ENCODE measurements at regions not wholly inside any gene's neighbourhood (a gene's known extent, or its start where the extent isn't known, plus 50 kb on each side); places are given as distances from the start of the nearest gene placed in this dataset.

GRCh38 chr2:136182315-136182714, 64.4 kb upstream of the CXCR4 start:
- H3K4me3 ChIP-seq (ENCODE audit: low read depth, low read length), result no peak overlapping the region
- TF ChIP-seq, protein P1, sequence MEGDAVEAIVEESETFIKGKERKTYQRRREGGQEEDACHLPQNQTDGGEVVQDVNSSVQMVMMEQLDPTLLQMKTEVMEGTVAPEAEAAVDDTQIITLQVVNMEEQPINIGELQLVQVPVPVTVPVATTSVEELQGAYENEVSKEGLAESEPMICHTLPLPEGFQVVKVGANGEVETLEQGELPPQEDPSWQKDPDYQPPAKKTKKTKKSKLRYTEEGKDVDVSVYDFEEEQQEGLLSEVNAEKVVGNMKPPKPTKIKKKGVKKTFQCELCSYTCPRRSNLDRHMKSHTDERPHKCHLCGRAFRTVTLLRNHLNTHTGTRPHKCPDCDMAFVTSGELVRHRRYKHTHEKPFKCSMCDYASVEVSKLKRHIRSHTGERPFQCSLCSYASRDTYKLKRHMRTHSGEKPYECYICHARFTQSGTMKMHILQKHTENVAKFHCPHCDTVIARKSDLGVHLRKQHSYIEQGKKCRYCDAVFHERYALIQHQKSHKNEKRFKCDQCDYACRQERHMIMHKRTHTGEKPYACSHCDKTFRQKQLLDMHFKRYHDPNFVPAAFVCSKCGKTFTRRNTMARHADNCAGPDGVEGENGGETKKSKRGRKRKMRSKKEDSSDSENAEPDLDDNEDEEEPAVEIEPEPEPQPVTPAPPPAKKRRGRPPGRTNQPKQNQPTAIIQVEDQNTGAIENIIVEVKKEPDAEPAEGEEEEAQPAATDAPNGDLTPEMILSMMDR (IDR thresholded peaks at IDR 0.05; ENCODE audit: low read depth, low read length), result no peak
- no peak for DNase-seq (ENCODE audit: low read depth, low spot score)
- in situ Hi-C loops (cut with HindIII; ENCODE audit: low sequenced_read_pairs), result no loop called here

- in situ Hi-C loops (cut with HindIII; ENCODE audit: low sequenced_read_pairs), result no loop called here
- TF ChIP-seq, protein P1 (IDR thresholded peaks at IDR 0.05; ENCODE audit: low read depth, low read length), result no peak
- DNase-seq (ENCODE audit: low read depth, low spot score), result no peak
Measured at GRCh38 chr2:136179602-136179975, 61.6 kb upstream of the CXCR4 start.

DNA sequence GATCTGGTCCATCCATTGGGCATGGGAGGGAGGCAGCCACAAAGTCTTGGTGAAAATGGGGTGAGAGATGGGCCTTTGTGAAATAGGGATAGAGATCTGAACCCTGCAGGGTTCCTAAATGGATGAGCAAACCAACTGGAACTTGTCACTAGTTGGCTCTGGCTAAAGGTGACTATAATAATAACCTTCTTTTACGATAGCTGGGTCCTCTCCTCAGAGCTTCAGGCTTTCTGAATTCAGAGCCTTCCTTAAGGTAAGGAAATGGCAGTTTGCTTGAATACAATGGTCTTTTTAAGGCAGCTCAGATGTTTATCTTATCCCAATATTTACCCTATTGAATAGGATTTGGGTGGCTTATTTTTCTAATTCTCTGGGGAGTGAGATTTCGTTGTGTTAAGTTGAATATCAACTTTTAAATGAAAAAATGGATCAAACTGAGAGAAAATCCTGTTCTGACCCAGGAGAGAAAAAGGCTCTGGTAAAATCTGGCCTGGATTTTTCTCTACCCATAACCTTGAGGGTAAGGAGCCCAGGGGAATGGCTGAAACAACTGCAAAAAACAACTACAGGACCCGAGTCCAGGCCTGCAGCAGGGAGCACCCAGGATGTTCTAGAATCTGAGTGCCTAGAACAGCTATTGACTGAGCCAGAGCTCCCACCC, 61.1 kb upstream of the CXCR4 start:
- TF ChIP-seq, protein P1 (IDR thresholded peaks at IDR 0.05; ENCODE audit: low read depth, low read length), result no peak
- no peak overlapping the region for H3K4me3 ChIP-seq (ENCODE audit: low read depth, low read length)
- in situ Hi-C loops (cut with HindIII; ENCODE audit: low sequenced_read_pairs), result no loop called here
- DNase-seq (ENCODE audit: low read depth, low spot score), result no peak

More at GRCh38 chr2:136179602-136179975, 61.6 kb upstream of the CXCR4 start:
- H3K4me3 ChIP-seq (ENCODE audit: low read depth, low read length), result no peak overlapping the region

GRCh38 chr2:136175868-136176267, 57.9 kb upstream of the CXCR4 start:
- no peak for DNase-seq (ENCODE audit: low read depth, low spot score)
- no peak overlapping the region for H3K4me3 ChIP-seq (ENCODE audit: low read depth, low read length)
- in situ Hi-C loops (cut with HindIII; ENCODE audit: low sequenced_read_pairs), result no loop called here

GRCh38 chr2:136175466-136175865, 57.5 kb upstream of the CXCR4 start:
- TF ChIP-seq, protein P1 (IDR thresholded peaks at IDR 0.05; ENCODE audit: low read depth, low read length), result no peak
- DNase-seq (ENCODE audit: low read depth, low spot score), result no peak
- in situ Hi-C loops (cut with HindIII; ENCODE audit: low sequenced_read_pairs), result no loop called here
- no peak overlapping the region for H3K4me3 ChIP-seq (ENCODE audit: low read depth, low read length)

More at GRCh38 chr2:136175868-136176267, 57.9 kb upstream of the CXCR4 start:
- TF ChIP-seq, protein P1 (IDR thresholded peaks at IDR 0.05; ENCODE audit: low read depth, low read length), result no peak

DNA sequence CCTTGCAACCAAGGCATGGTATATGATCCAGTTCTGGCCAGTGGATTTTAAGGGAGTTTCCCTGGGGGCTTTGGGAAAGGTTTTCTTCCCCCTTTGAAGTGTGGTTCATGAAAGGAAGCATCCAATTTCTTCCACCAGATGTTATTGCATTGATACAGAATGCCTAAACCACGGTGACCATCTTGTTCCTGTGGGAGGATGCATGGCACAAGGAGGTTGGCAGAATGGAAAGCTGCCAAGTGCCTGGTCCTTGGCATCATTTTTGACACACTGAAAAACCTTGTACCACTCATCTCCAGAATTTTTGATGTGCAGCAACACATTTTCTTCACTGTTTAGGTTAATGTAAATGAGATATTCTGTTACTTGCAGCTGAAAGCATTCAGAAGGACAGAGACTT, 55.2 kb upstream of the CXCR4 start:
- TF ChIP-seq, protein P1 (IDR thresholded peaks at IDR 0.05; ENCODE audit: low read depth, low read length), result no peak
- no peak for DNase-seq (ENCODE audit: low read depth, low spot score)
- in situ Hi-C loops (cut with HindIII; ENCODE audit: low sequenced_read_pairs), result no loop called here
- no peak overlapping the region for H3K4me3 ChIP-seq (ENCODE audit: low read depth, low read length)

Measured in astrocyte of the spinal cord (primary cell).